Parathyroid adenoma (tissue), 2 donors: ENCODE measurements at regions not wholly inside any gene's neighbourhood (a gene's known extent, or its start where the extent isn't known, plus 50 kb on each side); places are given as distances from the start of the nearest gene placed in this dataset.

ENCODE experiments used
- H2AFZ ChIP-seq: fragments of 300-600 bp; sonication (generic); one replicate; pipeline ENCODE4 v1.7.0; 2017; ENCODE audit warnings: antibody characterized with exemption, mild to moderate bottlenecking
- H3K27ac ChIP-seq: fragments of 300-600 bp; sonication (generic); one replicate; pipeline ENCODE4 v1.7.0; 2017
- H3K27me3 ChIP-seq: fragments of 300-600 bp; sonication (generic); one replicate; pipeline ENCODE4 v1.7.0; 2017; ENCODE audit warnings: low read length; ENCODE audit not compliant: control insufficient read depth, insufficient read depth
- H3K36me3 ChIP-seq: fragments of 300-600 bp; sonication (generic); one replicate; pipeline ENCODE4 v1.7.0; 2017; ENCODE audit warnings: low read length; ENCODE audit not compliant: control insufficient read depth, insufficient read depth
- H3K4me1 ChIP-seq: fragments of 300-600 bp; sonication (generic); one replicate; pipeline ENCODE4 v1.7.0; 2017; ENCODE audit warnings: control low read depth
- H3K4me2 ChIP-seq: fragments of 300-600 bp; sonication (generic); one replicate; pipeline ENCODE4 v1.7.0; 2017; ENCODE audit warnings: low read length
- H3K4me3 ChIP-seq: fragments of 300-600 bp; sonication (generic); one replicate; pipeline ENCODE4 v1.7.0; 2017; ENCODE audit warnings: low read depth, low read length
- H3K79me2 ChIP-seq: fragments of 300-600 bp; sonication (generic); one replicate; pipeline ENCODE4 v1.7.0; 2017; ENCODE audit warnings: control low read depth
- H3K9ac ChIP-seq: fragments of 300-600 bp; sonication (generic); one replicate; pipeline ENCODE4 v1.7.0; 2017; ENCODE audit warnings: mild to moderate bottlenecking
- H3K9me3 ChIP-seq: fragments of 300-600 bp; sonication (generic); one replicate; pipeline ENCODE4 v1.7.0; 2017; ENCODE audit warnings: low read length; ENCODE audit not compliant: control insufficient read depth
- CTCF ChIP-seq: fragments of 300-600 bp; sonication (generic); IDR thresholded peaks from one replicate; pipeline ENCODE4 v1.7.0; 2017; ENCODE audit warnings: antibody characterized with exemption, mild to moderate bottlenecking
- donor health status: primary hyperparathyroidism.

GRCh38 chr4:85407546-85407945 lies 67.4 kb upstream of the ARHGAP24 start:
- Histone ChIP-seq H3K9me3 (no peaks in the 10 kb centered on the region), H3K36me3 (no peaks in the 10 kb centered on the region), H3K9ac (no peak overlapping the region), H2AFZ (no peak overlapping the region), H3K4me3 (no peak overlapping the region), H3K4me1 (no peaks in the 10 kb centered on the region), H3K4me2 (no peak overlapping the region), H3K79me2 (no peaks in the 10 kb centered on the region), H3K27me3 (no peaks in the 10 kb centered on the region), H3K27ac (no peak overlapping the region)
- no peak for TF ChIP-seq CTCF

GRCh38 chr4:85408301-85408700 lies 66.6 kb upstream of the ARHGAP24 start:
- H3K4me2 ChIP-seq: no peak overlapping the region
- H3K27ac ChIP-seq: no peak overlapping the region
- no peaks in the 10 kb centered on the region for H3K36me3 ChIP-seq
- H3K9me3 ChIP-seq: no peaks in the 10 kb centered on the region
- H3K9ac ChIP-seq: no peak overlapping the region
- H3K4me3 ChIP-seq: no peak overlapping the region
- no peaks in the 10 kb centered on the region for H3K79me2 ChIP-seq
- no peaks in the 10 kb centered on the region for H3K4me1 ChIP-seq
- H3K27me3 ChIP-seq: no peaks in the 10 kb centered on the region
- H2AFZ ChIP-seq: no peak overlapping the region
- TF ChIP-seq CTCF: no peak

- Histone ChIP-seq H3K36me3 (no peaks in the 10 kb centered on the region), H3K4me2 (no peak overlapping the region), H2AFZ (no peak overlapping the region), H3K4me1 (no peaks in the 10 kb centered on the region), H3K27me3 (no peaks in the 10 kb centered on the region), H3K27ac (no peak overlapping the region), H3K79me2 (no peaks in the 10 kb centered on the region), H3K9ac (no peak overlapping the region), H3K4me3 (no peak overlapping the region), H3K9me3 (no peaks in the 10 kb centered on the region)
- no peak for TF ChIP-seq CTCF
Measured at GRCh38 chr4:85409251-85409650, 65.7 kb upstream of the ARHGAP24 start.

GRCh38 chr4:85411386-85411785 lies 63.6 kb upstream of the ARHGAP24 start:
- H3K4me2 ChIP-seq: no peak overlapping the region
- no peak overlapping the region for H3K9ac ChIP-seq
- H3K4me1 ChIP-seq: no peaks in the 10 kb centered on the region
- H3K36me3 ChIP-seq: no peaks in the 10 kb centered on the region
- H2AFZ ChIP-seq: no peak overlapping the region
- no peaks in the 10 kb centered on the region for H3K27me3 ChIP-seq
- no peak overlapping the region for H3K4me3 ChIP-seq
- no peaks in the 10 kb centered on the region for H3K79me2 ChIP-seq
- no peak overlapping the region for H3K27ac ChIP-seq
- TF ChIP-seq CTCF: no peak
- H3K9me3 ChIP-seq: no peaks in the 10 kb centered on the region

GRCh38 chr4:85414972-85415371 lies 60.0 kb upstream of the ARHGAP24 start:
- H3K27ac ChIP-seq: no peak overlapping the region
- H3K9ac ChIP-seq: no peak overlapping the region
- no peaks in the 10 kb centered on the region for H3K36me3 ChIP-seq
- H3K9me3 ChIP-seq: no peaks in the 10 kb centered on the region
- no peaks in the 10 kb centered on the region for H3K4me1 ChIP-seq
- H3K4me2 ChIP-seq: no peak overlapping the region
- TF ChIP-seq CTCF: no peak
- no peak overlapping the region for H3K4me3 ChIP-seq
- no peak overlapping the region for H2AFZ ChIP-seq
- no peaks in the 10 kb centered on the region for H3K27me3 ChIP-seq
- H3K79me2 ChIP-seq: no peaks in the 10 kb centered on the region
